ENCODE measurements at regions not wholly inside any gene's neighbourhood (a gene's known extent, or its start where the extent isn't known, plus 50 kb on each side); places are given as distances from the start of the nearest gene placed in this dataset.
A peak's percentile ranks its signal among the peaks of the same experiment; 100 is the strongest.

DNA sequence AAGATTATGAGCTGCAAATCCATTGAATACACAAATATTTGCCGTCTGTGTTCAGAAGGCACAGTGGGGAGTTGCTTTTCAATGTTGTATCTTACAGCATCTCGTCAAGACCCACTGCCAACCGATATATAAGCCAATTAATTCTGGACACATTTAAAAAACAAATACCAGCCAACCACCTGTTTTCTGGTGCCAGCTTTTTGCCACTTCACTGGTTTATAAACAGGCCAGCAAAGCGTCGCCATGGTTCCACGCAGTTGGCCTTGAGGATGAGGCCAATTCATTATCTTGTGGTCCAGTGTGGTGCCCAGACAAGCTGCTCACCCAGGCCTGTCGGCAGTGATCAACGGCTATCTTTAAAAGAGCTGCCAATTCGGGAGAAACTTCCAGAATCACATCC, 321.0 kb downstream of the TCERG1L start (continued):
- TF ChIP-seq, protein P1, sequence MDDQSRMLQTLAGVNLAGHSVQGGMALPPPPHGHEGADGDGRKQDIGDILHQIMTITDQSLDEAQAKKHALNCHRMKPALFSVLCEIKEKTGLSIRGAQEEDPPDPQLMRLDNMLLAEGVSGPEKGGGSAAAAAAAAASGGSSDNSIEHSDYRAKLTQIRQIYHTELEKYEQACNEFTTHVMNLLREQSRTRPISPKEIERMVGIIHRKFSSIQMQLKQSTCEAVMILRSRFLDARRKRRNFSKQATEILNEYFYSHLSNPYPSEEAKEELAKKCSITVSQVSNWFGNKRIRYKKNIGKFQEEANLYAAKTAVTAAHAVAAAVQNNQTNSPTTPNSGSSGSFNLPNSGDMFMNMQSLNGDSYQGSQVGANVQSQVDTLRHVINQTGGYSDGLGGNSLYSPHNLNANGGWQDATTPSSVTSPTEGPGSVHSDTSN (IDR thresholded peaks at IDR 0.05): no peak
- TF ChIP-seq, protein P2, sequence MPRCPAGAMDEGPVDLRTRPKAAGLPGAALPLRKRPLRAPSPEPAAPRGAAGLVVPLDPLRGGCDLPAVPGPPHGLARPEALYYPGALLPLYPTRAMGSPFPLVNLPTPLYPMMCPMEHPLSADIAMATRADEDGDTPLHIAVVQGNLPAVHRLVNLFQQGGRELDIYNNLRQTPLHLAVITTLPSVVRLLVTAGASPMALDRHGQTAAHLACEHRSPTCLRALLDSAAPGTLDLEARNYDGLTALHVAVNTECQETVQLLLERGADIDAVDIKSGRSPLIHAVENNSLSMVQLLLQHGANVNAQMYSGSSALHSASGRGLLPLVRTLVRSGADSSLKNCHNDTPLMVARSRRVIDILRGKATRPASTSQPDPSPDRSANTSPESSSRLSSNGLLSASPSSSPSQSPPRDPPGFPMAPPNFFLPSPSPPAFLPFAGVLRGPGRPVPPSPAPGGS (IDR thresholded peaks at IDR 0.05): no peak

DNA sequence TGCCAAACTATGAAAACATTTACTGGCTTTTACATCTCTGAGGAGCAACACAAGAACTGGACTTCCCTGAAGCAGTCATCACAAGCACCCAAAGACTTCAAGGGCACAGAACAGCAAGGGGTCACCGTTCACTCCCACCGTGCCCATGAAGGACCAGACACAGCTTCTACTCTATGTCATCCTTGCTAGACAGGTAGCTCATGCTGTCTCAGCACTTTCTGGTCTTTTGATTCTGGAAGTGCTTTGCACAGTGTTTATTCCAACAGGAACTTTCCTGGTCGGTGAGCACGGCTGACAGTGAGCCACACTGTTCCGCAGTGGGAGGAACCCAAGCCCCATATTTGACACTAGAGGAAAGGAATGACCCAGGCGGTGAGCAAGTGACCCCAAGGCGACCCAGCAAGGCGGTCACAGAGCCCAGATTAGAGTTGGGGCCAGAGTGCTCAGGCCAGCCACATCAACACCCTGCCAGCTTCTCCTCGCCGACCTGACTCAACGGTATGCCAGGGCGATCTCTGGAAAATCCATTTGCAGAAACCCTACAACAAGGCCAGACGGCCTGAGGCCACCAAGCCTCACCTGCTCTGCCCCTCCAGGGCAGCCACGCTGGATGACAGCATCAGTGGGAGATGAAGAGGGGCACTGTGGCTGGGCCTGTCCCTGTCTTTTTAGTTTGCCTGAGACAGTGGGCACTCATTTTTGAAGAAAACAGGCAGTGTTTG, 318.6 kb downstream of the TCERG1L start:
- Histone ChIP-seq H3K4me3 (no peak overlapping the region), H3K4me2 (no peak overlapping the region), H3K9me3 (no peaks in the 10 kb centered on the region), H3K27ac (no peak overlapping the region), H3K4me1 (no peaks in the 10 kb centered on the region)
- FAIRE-seq: no peak
- no peak for DNase-seq (ENCODE audit: low read depth in 1 of 2, low spot score in 1 of 2)
- TF ChIP-seq CBX2 (IDR thresholded peaks at IDR 0.05; ENCODE audit: borderline replicate concordance, low read depth) (no peak), MAFK (IDR thresholded peaks at IDR 0.05; ENCODE audit: partially characterized antibody) (peak; percentile 58)
- ChIA-PET POLR2A (no interaction called here), CTCF (no interaction called here)
- no peak for ATAC-seq
- 0% methylated on average over 6 of the region's 14 CpGs for WGBS (ENCODE audit: missing lambda C conversion rate)

GRCh38 chr10:130993612-130994011, 317.9 kb downstream of the TCERG1L start:
- H3K4me1 ChIP-seq: no peaks in the 10 kb centered on the region
- WGBS (ENCODE audit: missing lambda C conversion rate): 13% methylated on average over 6 of the region's 6 CpGs
- H3K4me3 ChIP-seq: no peak overlapping the region
- H3K4me2 ChIP-seq: no peak overlapping the region
- no peak overlapping the region for H3K27ac ChIP-seq
- DNase-seq (ENCODE audit: low read depth in 1 of 2, low spot score in 1 of 2): no peak
- CTCF ChIA-PET: no interaction called here
- H3K9me3 ChIP-seq: no peaks in the 10 kb centered on the region
- POLR2A ChIA-PET: no interaction called here
- no peak for ATAC-seq
- FAIRE-seq: no peak
- TF ChIP-seq NPAS2 (CRISPR knock-in tag; IDR thresholded peaks at IDR 0.05; ENCODE audit: borderline replicate concordance) (no peak), JUN (IDR thresholded peaks at IDR 0.05) (no peak), FOXS1 (CRISPR knock-in tag; IDR thresholded peaks at IDR 0.05) (no peak), HOXA7 (CRISPR knock-in tag; IDR thresholded peaks at IDR 0.05) (no peak), HDAC2 (IDR thresholded peaks at IDR 0.05) (no peak), MAFK (IDR thresholded peaks at IDR 0.05; ENCODE audit: partially characterized antibody) (no peak)
- TF ChIP-seq, protein P3, sequence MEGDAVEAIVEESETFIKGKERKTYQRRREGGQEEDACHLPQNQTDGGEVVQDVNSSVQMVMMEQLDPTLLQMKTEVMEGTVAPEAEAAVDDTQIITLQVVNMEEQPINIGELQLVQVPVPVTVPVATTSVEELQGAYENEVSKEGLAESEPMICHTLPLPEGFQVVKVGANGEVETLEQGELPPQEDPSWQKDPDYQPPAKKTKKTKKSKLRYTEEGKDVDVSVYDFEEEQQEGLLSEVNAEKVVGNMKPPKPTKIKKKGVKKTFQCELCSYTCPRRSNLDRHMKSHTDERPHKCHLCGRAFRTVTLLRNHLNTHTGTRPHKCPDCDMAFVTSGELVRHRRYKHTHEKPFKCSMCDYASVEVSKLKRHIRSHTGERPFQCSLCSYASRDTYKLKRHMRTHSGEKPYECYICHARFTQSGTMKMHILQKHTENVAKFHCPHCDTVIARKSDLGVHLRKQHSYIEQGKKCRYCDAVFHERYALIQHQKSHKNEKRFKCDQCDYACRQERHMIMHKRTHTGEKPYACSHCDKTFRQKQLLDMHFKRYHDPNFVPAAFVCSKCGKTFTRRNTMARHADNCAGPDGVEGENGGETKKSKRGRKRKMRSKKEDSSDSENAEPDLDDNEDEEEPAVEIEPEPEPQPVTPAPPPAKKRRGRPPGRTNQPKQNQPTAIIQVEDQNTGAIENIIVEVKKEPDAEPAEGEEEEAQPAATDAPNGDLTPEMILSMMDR (IDR thresholded peaks at IDR 0.05): no peak

GRCh38 chr10:130994191-130994590, 317.3 kb downstream of the TCERG1L start:
- DNase-seq (ENCODE audit: low read depth in 1 of 2, low spot score in 1 of 2) (no peak), FAIRE-seq (no peak), ATAC-seq (no peak)
- no peak overlapping the region for H3K4me2 ChIP-seq
- H3K27ac ChIP-seq: no peak overlapping the region
- H3K4me3 ChIP-seq: no peak overlapping the region
- TF ChIP-seq ZSCAN20 (CRISPR knock-in tag; IDR thresholded peaks at IDR 0.05) (no peak), REST (IDR thresholded peaks at IDR 0.05) (no peak), MYC (IDR thresholded peaks at IDR 0.05; ENCODE audit: borderline replicate concordance, low read length) (no peak), CEBPB (IDR thresholded peaks at IDR 0.05) (no peak), MAX (IDR thresholded peaks at IDR 0.05) (no peak), HOXB5 (CRISPR knock-in tag; IDR thresholded peaks at IDR 0.05) (no peak), SREBF2 (IDR thresholded peaks at IDR 0.05) (no peak), EHF (CRISPR knock-in tag; IDR thresholded peaks at IDR 0.05) (no peak), GATA3 (IDR thresholded peaks at IDR 0.05; ENCODE audit: borderline replicate concordance) (no peak), ZNF302 (CRISPR knock-in tag; IDR thresholded peaks at IDR 0.05) (no peak), RCOR1 (IDR thresholded peaks at IDR 0.05; ENCODE audit: low read depth, low read length) (no peak), KDM5A (IDR thresholded peaks at IDR 0.05) (no peak)
- CTCF ChIA-PET: interaction anchor here (1.2 kb wide), 1 partner anchor 16 kb away, joined by 3 read pairs; no protein-coding TSS in a partner anchor
- no peaks in the 10 kb centered on the region for H3K9me3 ChIP-seq
- WGBS (ENCODE audit: missing lambda C conversion rate): 8% methylated on average over 7 of the region's 7 CpGs
- POLR2A ChIA-PET: no interaction called here
- H3K4me1 ChIP-seq: no peaks in the 10 kb centered on the region

Measured in A549 (cell line).